ENCODE measurements at regions not wholly inside any gene's neighbourhood (a gene's known extent, or its start where the extent isn't known, plus 50 kb on each side); places are given as distances from the start of the nearest gene placed in this dataset.
"Not testable (repeated sequence)": the region's sequence is repeated elsewhere in the genome, so short reads cannot be mapped to it uniquely, and the experiment has no call there.

DNA sequence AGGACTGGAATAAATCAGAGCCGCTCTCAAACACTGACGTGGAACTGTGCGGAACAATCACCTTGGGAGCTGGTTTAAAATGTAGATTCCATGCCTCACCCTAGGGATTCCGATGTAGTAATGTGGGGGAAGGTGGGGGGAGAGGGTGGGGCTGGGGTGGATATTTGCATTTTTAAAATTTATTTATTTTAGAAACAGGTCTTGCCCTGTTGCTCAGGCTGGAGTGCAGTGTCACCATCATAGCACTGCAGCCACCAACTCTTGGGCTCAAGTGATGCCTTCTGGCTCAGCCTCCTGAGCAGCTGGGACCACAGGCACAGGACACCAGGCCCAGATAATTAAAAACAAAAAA lies 101.9 kb upstream of the SEC22B start:
- DNase-seq (ENCODE audit: low read depth), result not testable (repeated sequence)

DNA sequence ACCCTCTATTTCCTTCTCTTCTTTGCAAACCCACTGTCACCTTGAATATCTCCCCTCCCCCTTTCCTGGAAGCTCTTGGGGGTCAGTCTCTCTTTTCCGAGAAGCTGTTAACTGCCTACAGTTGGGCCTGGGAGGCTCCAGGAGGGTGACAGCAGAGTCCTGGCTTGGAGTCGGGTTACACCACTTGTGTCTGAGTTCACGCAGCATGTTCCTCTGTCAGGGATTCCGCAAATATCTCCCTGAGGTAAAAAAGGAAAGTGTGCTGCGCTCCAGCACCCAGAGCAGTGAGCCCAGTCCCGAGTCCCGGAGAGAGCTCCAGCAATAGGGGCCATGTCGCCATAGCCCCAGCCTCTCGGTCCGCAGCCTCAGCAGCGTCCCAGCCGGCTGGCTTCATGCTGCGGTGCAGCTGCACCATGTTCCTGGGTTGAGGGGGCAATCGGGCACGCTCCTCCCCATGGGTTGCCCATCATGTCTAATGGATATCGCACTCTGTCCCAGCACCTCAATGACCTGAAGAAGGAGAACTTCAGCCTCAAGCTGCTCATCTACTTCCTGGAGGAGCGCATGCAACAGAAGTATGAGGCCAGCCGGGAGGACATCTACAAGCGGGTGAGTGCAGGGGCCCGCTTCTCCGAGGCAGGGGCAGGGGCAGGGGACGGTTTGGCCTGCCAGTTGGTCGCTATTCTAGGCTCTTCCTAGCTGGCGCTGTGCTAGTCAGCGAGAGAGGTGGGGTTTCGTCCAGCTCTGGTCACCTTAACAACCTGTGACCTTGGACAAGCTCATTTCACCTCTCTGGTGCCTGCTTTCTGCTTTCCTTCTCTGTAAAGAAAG lies 101.3 kb upstream of the SEC22B start:
- not testable (repeated sequence) for DNase-seq (ENCODE audit: low read depth)

DNA sequence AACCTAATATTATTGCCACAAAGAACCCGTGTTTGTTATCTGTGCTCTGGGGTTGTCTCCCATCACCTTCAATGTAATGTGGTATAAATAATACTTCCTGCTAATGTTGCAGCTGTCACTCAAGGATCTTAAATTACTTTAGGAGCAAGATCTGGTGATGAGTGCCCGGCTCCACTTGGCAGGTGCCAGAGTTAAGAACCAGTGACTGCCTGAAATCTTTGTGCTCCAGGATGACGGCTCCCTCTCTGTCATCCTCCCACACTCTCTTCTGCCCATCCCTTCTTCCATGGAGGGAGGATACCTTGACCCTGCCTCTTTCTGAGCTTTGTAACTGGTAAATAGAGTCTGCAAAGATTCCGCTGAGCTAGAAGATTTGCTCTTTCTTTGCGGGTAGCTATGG lies 100.4 kb upstream of the SEC22B start:
- DNase-seq (ENCODE audit: low read depth), result not testable (repeated sequence)

DNA sequence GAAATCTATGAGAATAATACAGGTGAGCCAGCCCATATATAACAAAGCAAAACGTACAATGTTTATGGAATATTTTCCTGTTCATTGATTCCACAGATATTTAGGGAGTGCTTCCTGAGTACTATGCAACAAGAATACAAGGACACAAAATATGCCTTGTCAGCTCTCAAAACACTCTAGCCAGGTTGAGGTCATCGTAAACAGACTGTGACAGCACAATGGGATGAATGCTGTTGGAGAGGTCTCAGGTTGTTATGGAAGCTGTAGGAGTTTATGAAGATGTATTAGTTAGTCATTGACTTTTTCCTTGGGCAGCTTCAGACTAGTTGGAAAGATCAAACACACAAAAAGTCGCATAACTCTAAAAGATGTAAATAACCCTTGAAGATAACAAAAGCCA lies 98.1 kb upstream of the SEC22B start:
- not testable (repeated sequence) for DNase-seq (ENCODE audit: low read depth)

DNA sequence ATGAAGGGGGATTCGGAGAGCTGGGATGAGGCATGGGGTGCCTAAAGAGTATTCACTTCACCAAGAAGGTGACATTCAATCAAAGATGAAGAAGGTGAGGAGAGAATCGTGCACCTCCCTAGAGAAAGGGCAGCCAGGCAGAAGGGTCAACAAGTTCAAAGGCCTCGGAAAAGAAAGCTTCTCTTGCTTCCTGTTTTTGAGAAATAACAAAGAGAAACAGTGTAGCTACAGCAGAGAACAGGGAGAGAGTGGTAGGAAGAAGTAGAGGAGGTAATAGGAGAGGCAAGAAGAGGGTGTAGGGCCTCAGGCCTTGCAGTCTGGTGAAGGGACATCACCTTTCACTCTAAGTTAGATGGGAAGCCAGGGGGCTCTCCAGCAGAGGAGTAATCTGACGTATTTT lies 97.0 kb upstream of the SEC22B start:
- DNase-seq (ENCODE audit: low read depth), result not testable (repeated sequence)

DNA sequence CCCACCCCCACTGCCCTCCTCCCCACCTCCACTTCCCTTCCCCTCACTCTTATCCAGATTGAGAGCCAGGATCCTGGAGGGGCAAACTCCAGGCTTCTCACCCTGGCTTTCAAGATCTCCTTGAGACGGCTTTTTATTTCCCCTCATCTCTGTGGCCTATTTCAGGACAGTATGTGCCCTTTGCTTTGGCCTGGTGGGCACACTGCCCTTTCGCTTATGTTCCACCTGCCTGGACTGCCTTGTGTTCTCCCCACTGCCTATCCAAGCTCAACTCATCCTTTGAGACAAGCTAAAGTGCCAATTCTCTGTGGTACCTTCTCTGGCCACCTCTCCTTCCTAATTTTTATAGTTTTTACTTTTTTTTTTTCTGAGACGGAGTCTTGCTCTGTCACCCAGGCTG lies 95.9 kb upstream of the SEC22B start:
- DNase-seq (ENCODE audit: low read depth), result not testable (repeated sequence)

DNA sequence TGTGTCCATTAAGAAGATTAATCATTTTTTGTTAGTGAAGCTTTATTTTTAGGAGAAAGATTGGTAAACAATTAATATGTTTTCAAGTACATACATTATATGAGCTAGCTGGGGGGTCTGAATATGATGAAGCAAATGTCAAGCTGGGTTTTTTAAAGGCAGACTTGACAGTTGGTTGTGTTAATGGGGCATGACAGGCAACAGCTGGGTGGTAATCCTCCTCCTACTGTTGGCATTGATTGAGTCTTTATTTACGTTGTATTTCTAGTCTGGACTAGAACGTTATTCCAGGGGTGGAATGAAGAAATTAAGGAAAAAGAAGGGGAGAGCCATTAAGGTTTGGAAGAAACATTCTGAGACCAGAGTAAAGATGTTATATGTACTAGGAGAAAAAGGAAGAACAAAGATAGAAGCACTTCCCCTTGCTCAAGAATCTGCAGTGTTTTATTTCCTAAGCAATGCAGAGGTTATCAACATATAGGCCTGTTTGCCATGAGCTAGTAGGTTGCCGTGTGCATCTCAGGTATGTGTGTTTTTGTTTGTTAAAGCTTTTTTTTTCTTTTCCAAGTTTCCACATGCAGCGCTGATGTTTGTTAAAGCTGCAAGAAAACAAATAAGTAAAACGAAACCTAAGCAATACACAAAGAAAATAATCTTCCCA lies 95.4 kb upstream of the SEC22B start:
- DNase-seq (ENCODE audit: low read depth), result not testable (repeated sequence)

DNA sequence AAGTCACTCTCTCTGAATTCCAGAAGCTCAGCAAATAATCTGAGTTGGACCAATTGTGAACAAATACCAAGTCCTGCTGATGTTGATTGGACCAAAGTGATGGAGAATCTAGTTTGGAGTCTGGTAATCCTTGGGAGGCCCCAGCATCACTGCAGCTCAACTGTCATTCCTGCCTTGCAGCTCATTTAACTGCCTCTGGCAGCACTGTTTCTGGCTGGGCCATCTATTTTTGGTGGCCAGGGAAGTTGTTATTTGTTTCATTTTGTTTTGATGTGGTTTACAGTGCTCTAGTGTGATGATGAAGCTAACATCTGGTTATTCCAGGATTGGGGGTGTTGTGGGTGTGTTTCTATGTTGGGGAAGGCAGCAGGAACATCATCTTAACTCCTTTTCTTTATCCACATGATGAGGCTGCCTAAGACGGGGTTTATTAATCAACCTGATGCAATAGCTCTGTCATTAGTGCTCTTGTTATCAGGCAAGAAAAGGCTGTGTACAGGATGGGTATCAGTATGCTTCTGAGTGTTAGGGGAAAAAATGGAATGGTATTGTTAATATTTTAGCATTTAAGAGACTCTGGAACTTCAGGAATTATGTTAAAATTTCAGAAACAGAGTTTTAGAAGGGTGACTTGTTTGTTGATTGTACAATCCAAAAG lies 91.7 kb upstream of the SEC22B start:
- DNase-seq (ENCODE audit: low read depth), result not testable (repeated sequence)

DNA sequence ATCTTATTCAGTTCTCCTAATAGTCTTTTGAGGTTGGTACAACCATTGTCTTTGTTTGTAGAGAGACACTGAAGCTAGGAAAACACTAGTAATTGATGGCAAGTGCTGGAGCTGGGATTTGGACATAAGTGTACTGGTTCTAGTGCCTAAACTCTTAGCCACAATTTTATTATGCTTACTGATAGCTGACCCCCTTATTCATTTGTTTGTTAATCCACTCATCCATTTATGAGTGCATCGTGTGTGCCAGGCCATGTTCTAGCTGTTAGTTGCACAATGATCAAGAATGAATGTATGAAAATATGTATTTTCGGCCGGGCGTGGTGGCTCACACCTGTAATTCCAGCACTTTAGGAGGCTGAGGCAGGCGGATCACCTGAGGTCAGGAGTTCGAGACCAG lies 88.2 kb upstream of the SEC22B start:
- DNase-seq (ENCODE audit: low read depth), result not testable (repeated sequence)

DNA sequence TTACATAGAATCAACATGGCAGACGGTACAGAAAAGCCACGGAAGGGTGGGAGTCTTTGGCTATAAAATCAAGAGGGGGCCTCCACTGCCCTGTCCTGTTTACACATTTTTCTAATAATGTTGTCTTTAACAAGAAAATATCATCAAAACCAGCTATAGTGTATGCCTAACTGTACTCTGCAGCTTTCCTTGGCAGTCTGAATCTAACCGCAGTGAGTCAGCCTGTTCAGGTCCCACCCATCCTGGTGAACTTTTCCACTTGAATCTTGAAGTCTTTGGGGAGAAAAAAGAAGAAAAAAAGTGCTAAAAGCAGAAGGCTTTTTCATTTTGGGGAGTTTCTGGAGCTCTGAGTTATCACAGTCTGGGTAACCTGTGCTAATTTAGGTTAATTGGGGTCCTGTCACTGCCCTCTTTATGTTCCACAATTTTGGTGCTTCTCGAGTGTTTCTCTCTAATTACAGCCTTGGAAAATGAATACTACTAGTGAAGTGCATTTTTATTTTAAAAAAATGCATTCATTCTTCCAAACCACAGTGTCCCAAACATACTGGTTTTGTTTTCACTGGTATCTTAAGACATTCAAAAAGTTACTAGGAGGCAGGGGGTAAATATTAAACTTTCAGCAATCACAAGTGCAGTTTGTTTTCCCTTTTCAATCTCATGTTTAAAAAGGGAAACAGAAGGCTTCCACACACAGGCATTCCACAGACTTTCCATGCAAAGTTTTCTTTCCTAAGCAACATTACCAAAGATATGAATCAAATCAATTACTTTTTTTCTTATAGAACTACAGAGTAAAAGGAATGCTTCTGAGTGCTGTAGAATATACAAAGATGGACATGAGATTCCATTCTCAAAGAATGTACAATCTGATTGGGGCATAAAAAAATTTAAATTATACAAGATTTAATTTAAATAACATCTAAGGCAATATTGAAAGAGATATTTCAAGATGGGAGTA lies 86.8 kb upstream of the SEC22B start:
- DNase-seq (ENCODE audit: low read depth), result not testable (repeated sequence)

DNA sequence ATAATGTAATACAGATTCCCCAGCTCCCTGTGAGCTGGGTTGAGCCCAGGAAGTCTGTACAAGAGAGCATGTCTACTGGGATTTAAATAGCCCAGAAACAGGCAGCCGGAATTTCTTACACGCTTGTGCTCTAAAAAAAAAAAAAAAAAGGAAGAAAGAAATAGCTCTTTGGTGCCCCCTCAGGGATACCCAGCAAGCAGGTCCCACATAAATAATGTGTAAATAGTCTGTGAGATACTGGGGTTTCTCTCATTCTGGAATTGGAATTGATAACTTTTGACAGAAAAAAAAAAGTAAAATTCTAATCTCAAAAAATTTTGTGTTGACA lies 81.4 kb upstream of the SEC22B start:
- not testable (repeated sequence) for DNase-seq (ENCODE audit: low read depth)

DNA sequence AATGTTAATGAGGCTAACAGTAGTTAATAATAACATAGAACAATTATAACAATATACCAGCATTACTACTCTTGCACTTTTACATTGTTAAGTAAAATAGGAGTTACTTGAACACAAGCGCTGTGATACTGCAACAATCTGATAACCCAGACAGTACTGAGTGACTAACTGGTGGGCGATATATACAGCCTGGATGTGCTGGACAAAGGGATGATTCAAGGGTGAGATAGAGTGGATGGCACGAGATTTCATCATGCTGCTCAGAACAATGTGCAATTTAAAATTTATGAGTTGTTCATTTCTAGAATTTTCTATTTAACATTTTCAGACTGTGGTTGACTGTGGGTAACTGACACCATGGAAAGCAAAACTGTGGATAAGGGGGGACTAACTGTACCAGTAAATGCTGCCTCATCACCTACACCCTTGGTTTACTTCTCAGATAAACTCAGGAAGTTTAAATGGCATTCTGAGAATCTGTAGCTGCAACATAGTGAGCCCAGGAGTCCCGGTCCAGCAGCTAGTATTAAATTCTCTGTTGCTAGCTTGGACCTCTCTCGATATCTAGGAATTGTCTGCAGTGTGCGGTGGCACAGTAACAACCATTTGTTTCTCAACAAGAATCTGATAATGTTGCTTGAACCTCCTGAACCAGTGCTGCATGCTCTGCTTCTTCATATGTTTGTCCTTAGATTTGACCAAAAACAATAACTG lies 80.9 kb upstream of the SEC22B start:
- DNase-seq (ENCODE audit: low read depth), result not testable (repeated sequence)

DNA sequence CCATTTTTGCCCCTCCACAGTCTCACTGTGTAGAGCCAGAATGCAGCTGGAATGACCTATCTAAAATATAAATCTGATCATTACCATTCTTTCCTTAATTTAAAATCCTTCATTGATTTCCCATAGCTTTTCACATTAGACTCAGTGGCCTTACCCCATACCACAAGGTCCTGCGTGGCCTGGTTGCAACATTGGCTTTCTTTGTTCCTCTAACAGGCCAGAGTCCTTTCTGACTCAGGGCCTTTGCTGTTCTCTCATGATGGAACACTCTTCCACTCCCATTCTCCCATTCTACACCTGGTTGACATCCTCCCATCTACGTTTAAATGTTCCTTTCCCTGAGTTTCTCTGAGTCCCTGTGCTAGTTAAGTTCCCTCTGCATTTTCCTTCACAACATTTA lies 74.4 kb upstream of the SEC22B start:
- DNase-seq (ENCODE audit: low read depth), result not testable (repeated sequence)

DNA sequence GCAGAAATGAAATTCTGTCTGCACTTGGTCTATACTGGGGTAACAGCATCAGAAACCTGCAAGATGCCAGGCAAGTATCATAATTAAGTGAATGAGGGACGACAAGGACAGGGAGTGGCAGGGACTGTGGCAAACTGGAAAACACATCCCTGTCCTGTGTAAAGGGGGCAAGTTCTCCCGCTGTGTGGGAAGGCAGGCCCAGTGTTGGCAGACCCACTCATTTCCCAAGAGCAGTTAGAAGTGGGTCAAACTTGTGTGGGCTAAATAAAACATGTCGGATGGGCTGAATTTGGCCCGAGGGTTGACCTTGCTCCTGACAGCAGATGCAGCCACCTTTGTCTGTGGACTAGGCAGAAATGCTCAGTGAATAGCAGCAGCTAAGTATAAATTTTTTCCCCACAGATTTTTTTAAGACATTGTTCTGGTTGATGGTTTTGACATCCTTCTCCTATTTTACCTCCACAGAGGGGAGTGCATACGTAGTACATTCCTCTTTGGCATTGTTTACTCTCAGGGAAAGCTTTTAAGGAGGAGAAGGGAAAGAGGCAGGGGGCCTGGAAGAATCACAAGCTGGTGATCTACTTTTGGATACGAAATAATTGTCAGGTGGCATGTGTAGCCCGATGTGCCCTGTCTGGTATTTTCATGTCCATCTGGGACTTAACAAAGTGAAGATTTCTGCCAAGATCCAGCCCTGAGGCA lies 72.6 kb upstream of the SEC22B start:
- DNase-seq (ENCODE audit: low read depth), result not testable (repeated sequence)

DNA sequence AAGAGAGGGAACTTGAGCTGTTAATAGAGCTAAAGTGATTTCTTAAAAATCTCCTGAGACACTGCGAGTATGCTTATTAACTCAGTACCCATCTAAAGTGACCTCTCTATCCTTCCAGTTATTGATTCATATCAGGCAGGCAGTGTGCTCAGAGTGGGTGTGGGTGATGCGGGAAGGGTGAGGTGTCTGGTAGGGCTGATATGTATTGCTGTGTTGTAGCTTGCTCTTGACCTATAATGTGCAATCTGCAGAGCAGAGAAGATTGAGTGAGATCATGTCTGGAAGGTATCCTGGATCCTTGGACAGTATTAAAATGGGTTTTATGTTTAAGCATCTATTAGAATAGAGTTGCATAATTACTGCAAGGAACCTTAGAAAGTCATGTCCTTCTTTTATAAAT lies 71.9 kb upstream of the SEC22B start:
- not testable (repeated sequence) for DNase-seq (ENCODE audit: low read depth)

DNA sequence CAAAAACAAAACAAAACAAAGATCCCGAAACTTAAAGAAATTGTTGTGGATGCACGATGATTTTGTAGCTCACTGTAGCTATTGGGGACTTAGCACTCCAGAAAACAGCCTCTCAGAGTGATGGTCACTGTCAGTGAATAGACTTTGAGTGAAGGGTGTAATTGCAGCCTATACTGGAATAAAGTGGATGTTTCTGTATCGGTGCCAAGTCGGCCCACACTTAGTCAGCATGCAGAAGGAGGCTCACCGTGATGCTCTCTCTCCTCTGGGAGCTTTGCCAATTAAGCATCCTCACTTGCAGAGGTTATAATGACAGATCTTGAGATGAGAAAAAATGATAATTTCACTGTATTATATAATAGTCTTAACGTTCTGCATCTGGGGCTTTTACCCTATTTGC lies 67.5 kb upstream of the SEC22B start:
- DNase-seq (ENCODE audit: low read depth), result not testable (repeated sequence)

DNA sequence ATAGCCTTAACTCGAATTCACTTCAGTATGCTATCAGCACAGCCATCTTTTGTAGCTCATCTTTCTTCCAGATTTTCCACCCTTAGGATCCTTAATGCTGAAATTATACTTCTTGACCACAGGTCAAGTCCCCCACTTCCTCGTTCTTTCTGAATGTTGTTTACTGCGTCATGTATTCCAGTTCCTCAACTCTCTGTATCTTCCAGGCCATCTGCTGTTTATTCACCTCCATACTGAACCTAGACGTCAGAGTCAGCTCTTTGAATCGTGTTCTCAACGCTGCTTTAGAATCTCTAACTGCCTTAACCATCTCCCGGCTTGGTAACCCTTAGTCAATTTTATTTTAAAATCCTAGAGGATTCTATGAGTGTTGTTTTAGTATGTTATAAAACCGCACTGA lies 66.3 kb upstream of the SEC22B start:
- not testable (repeated sequence) for DNase-seq (ENCODE audit: low read depth)

DNA sequence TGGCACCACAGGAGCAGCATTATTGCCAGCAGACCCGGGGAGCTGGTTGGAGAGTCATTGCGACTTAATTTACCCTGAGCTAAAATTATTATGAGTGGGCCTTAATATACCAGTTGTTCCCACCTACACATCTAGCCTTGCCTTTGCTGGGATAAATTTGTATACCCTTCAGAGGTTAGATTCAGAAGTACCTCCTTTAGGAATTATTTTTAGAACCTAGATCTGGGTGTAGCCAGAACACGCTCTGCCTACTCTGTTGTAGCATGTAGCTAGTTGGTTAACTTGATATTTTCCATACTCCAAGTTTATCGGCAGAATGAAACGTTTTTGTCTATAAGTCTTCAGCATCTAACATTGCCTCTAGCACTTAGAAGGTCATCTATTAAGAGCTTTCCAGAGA lies 65.5 kb upstream of the SEC22B start:
- DNase-seq (ENCODE audit: low read depth), result not testable (repeated sequence)

DNA sequence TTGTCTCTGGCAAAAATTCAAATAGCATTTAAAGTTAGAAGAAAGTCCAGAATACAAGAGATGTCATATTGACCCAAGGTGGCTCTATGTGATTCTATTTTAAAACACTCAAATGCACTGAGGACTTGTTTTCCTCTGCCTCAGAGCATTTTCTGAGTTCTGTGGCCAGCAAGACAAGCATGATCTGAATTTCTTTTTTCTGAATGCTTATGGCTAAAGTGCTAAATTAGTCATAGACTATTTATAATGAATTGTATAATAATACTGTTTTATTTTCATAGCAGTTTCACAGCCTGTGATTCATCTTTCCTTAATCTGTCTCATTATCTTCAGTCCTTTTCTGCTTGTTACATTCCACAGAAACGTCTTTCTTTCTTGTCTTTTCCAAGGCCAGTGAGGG lies 63.9 kb upstream of the SEC22B start:
- not testable (repeated sequence) for DNase-seq (ENCODE audit: low read depth)

DNA sequence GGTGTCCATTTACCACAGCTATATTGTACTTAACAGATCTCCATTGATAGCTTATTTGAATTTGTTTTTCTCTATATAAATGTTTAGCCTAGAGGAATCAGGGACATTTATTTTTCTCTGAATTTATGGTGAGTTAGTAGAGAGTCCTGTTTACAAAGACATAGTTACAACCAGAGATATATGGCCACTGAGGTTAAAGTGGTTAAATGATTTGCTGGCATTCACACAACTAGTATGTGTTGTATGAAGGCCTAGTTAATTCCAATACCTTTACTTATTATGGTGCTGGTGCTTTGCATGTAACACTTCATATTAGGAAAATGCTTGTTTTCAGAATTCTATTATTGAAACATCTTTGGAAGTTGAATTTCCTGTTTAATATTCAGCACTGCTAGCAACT lies 63.0 kb upstream of the SEC22B start:
- not testable (repeated sequence) for DNase-seq (ENCODE audit: low read depth)

DNA sequence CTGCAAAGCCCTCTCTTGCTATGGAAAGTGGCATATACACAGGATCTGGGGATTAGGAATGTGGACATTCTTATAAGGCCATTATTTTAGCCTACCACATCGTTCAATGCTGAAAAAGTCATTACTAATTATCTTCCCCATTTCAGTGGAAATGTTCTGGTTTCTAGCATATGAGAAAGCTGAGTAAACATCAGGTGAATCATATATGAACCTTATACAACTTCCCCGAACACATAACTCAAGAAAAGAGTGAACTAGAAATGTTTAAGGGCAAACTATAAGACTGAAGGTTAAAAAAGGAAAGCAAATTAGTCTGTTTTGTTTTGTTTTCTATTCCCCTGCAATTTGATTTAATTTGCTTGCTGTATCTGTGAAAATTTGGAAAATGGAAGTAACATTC lies 62.5 kb upstream of the SEC22B start:
- DNase-seq (ENCODE audit: low read depth), result not testable (repeated sequence)

Measured in stromal cell of bone marrow (primary cell).